Activated naive CD4-positive, alpha-beta T cell treated with anti-CD3 and anti-CD28 coated beads, Interleukin-2, amount 10 ng/mL, durations not matched to agents 7 days and 5 days (primary cell): ENCODE measurements at regions not wholly inside any gene's neighbourhood (a gene's known extent, or its start where the extent isn't known, plus 50 kb on each side); places are given as distances from the start of the nearest gene placed in this dataset.
"Not testable (repeated sequence)": the region's sequence is repeated elsewhere in the genome, so short reads cannot be mapped to it uniquely, and the experiment has no call there.

Experiments used
- CTCF ChIA-PET: fragments of 350-600 bp; sonication (Branson Sonifier 250); formaldehyde crosslinking; loops from one replicate; lab custom pipeline; 2021; ENCODE audit warnings: antibody characterized with exemption; lab: Charles Lee
- DNase-seq: peaks from one replicate; pipeline ENCODE4 v3.0.0-alpha.2; 2020
- H3K27ac Mint-ChIP-seq: one replicate; pipeline ENCODE4 v1.8.0; 2021; ENCODE audit warnings: mild to moderate bottlenecking, moderate library complexity, mixed read lengths
- H3K27me3 Mint-ChIP-seq: one replicate; pipeline ENCODE4 v1.8.0; 2021; ENCODE audit warnings: mild to moderate bottlenecking, mixed read lengths
- H3K36me3 Mint-ChIP-seq: one replicate; pipeline ENCODE4 v1.8.0; 2021; ENCODE audit warnings: mixed read lengths
- H3K4me1 Mint-ChIP-seq: one replicate; pipeline ENCODE4 v1.8.0; 2021; ENCODE audit warnings: mixed read lengths
- H3K4me3 Mint-ChIP-seq: one replicate; pipeline ENCODE4 v1.8.0; 2021; ENCODE audit warnings: mild to moderate bottlenecking, moderate library complexity, mixed read lengths
- H3K9me3 Mint-ChIP-seq: one replicate; pipeline ENCODE4 v1.8.0; 2021; ENCODE audit warnings: mixed read lengths

- peaks cover 15% of the 10 kb centered on the region for H3K27me3 Mint-ChIP-seq
- no peaks in the 10 kb centered on the region for H3K36me3 Mint-ChIP-seq
- H3K9me3 Mint-ChIP-seq: no peaks in the 10 kb centered on the region
- CTCF ChIA-PET: no interaction called here
- H3K4me1 Mint-ChIP-seq: peaks cover 9% of the 10 kb centered on the region
- no peak overlapping the region for H3K4me3 Mint-ChIP-seq
- no peak for DNase-seq
- no peak overlapping the region for H3K27ac Mint-ChIP-seq
Observed at GRCh38 chr1:4174291-4175200, 274.5 kb upstream of the C1orf174 start.

GRCh38 chr1:4175566-4176405, 275.7 kb upstream of the C1orf174 start:
- Mint-ChIP-seq H3K36me3 (no peaks in the 10 kb centered on the region), H3K4me1 (peaks cover 9% of the 10 kb centered on the region), H3K27ac (no peak overlapping the region), H3K27me3 (peaks cover 13% of the 10 kb centered on the region), H3K4me3 (no peak overlapping the region), H3K9me3 (no peaks in the 10 kb centered on the region)
- CTCF ChIA-PET: interaction anchor here (0.6 kb wide), 1 partner anchor 46 kb away, joined by 3 read pairs; no protein-coding TSS in a partner anchor
- no peak for DNase-seq

DNA sequence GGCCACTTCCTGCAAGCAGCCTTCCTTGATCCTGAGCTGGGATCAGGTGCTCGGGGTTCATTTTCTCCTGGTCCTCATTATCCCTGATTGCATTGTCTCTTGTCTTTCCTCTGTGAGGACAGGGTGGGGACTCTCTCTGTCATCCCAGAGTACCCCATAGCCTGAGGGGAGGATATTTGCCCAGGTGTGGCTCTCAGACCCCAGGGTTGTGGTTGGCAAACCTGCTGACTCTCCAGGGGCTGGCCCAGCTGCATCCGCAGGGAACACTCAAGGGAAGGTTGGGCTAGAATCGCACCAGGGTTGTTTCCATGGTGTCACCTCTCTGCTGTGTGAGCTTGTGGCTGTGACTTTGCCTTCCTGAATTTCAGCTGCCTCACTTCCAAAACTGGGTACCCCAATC, 276.8 kb upstream of the C1orf174 start:
- Mint-ChIP-seq H3K27ac (peak overlapping the region; percentile 76), H3K4me3 (no peak overlapping the region), H3K4me1 (peaks cover 9% of the 10 kb centered on the region), H3K36me3 (no peaks in the 10 kb centered on the region), H3K27me3 (peaks cover 11% of the 10 kb centered on the region), H3K9me3 (no peaks in the 10 kb centered on the region)
- DNase-seq: peak; percentile 28
- CTCF ChIA-PET: no interaction called here

- CTCF ChIA-PET: no interaction called here
- no peak overlapping the region for H3K4me3 Mint-ChIP-seq
- peak overlapping the region; percentile 76 for H3K27ac Mint-ChIP-seq
- DNase-seq: peak; percentile 26
- no peaks in the 10 kb centered on the region for H3K36me3 Mint-ChIP-seq
- peaks cover 5% of the 10 kb centered on the region for H3K27me3 Mint-ChIP-seq
- H3K4me1 Mint-ChIP-seq: peaks cover 9% of the 10 kb centered on the region
- H3K9me3 Mint-ChIP-seq: no peaks in the 10 kb centered on the region
Observed at GRCh38 chr1:4177425-4178150, 277.5 kb upstream of the C1orf174 start.

- Mint-ChIP-seq H3K4me1 (peaks cover 9% of the 10 kb centered on the region), H3K4me3 (no peak overlapping the region), H3K9me3 (no peaks in the 10 kb centered on the region), H3K27me3 (peaks cover 5% of the 10 kb centered on the region), H3K27ac (no peak overlapping the region), H3K36me3 (no peaks in the 10 kb centered on the region)
- CTCF ChIA-PET: no interaction called here
- no peak for DNase-seq
Observed at GRCh38 chr1:4178501-4179113, 278.5 kb upstream of the C1orf174 start.

- no peak for DNase-seq
- Mint-ChIP-seq H3K36me3 (no peaks in the 10 kb centered on the region), H3K9me3 (no peaks in the 10 kb centered on the region), H3K4me3 (no peak overlapping the region), H3K27ac (no peak overlapping the region), H3K27me3 (no peaks in the 10 kb centered on the region), H3K4me1 (peaks cover 9% of the 10 kb centered on the region)
- CTCF ChIA-PET: no interaction called here
Observed at GRCh38 chr1:4179914-4180735, 280.1 kb upstream of the C1orf174 start.

- H3K9me3 Mint-ChIP-seq, H3K36me3 Mint-ChIP-seq, H3K27ac Mint-ChIP-seq, H3K4me1 Mint-ChIP-seq, H3K4me3 Mint-ChIP-seq, DNase-seq, H3K27me3 Mint-ChIP-seq, CTCF ChIA-PET: not testable (repeated sequence)
Observed at GRCh38 chr1:4186486-4186885, 286.4 kb upstream of the C1orf174 start.

DNA sequence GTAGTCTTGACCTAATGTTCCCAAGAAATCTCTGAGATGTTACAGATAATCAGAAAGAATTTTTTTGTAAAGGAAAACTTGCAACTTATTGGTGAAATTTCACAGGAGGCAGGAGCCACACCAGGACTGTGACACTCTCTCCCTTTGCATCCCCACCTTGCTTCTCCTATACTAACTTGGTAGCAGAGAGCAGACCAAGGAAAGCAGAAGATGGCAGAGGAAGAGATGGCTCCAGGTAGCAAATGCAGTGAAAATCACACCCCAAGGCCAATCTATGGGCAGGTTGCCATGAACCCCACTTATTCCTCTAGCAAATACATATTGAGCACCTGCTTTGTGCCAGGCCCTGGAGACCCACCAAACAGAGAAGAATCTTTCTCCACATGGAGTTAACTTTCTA, 303.4 kb upstream of the C1orf174 start:
- peaks cover 14% of the 10 kb centered on the region for H3K9me3 Mint-ChIP-seq
- no peak overlapping the region for H3K27ac Mint-ChIP-seq
- CTCF ChIA-PET: no interaction called here

DNA sequence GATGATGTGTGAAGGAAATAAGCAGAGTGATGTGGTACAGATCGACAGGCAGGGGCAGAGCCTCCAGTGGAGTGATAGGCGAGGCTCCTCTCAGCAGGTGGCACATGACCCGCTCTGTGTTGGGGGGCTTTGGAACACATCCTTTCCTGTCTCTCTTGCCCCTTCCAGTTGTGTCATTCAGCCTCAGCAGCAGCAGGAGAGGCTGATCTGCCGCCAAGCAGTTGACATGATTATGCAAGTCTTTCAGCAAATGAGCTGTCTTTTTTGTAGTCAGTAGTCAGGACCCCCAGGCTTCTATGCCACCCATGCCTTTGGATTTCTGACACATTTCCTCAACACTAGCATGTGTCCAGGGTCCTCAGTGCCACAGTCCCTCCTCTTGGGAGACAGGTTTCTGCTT, 307.1 kb upstream of the C1orf174 start:
- CTCF ChIA-PET: no interaction called here
- no peak for DNase-seq
- Mint-ChIP-seq H3K36me3 (no peaks in the 10 kb centered on the region), H3K4me1 (no peaks in the 10 kb centered on the region), H3K27me3 (no peaks in the 10 kb centered on the region), H3K4me3 (no peak overlapping the region), H3K27ac (no peak overlapping the region), H3K9me3 (peaks cover 14% of the 10 kb centered on the region)

More for the DNA sequence above, 303.4 kb upstream of the C1orf174 start:
- Mint-ChIP-seq H3K4me3 (no peak overlapping the region), H3K36me3 (no peaks in the 10 kb centered on the region), H3K4me1 (no peaks in the 10 kb centered on the region), H3K27me3 (no peaks in the 10 kb centered on the region)
- DNase-seq: no peak

GRCh38 chr1:4207842-4208692, 308.0 kb upstream of the C1orf174 start:
- H3K4me3 Mint-ChIP-seq: no peak overlapping the region
- CTCF ChIA-PET: no interaction called here

DNA sequence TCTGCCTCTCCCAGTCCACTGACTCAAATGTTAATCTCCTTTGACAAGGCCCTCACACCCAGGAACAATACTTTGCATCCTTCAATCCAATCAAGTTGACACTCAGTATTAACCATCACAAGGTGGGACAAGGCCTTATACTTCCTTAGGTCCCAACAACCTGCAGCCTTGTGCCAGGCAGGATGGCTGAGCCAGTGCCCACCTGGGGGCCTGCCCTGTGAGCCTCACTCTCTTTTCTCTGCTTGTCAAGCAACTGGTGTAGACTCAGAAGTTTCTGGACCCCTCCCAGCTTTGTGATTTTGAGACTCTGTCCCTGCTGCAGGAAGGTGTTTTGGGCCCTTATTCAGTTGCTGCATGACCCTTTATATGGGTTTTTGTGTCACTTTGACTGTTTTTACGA, 310.0 kb upstream of the C1orf174 start:
- Mint-ChIP-seq H3K27me3 (no peaks in the 10 kb centered on the region), H3K4me1 (no peaks in the 10 kb centered on the region), H3K27ac (no peak overlapping the region), H3K36me3 (no peaks in the 10 kb centered on the region), H3K9me3 (peaks cover 10% of the 10 kb centered on the region), H3K4me3 (no peak overlapping the region)
- no peak for DNase-seq
- CTCF ChIA-PET: no interaction called here

More at GRCh38 chr1:4207842-4208692, 308.0 kb upstream of the C1orf174 start:
- Mint-ChIP-seq H3K27me3 (no peaks in the 10 kb centered on the region), H3K9me3 (peaks cover 14% of the 10 kb centered on the region), H3K27ac (no peak overlapping the region), H3K36me3 (no peaks in the 10 kb centered on the region), H3K4me1 (no peaks in the 10 kb centered on the region)
- DNase-seq: no peak

DNA sequence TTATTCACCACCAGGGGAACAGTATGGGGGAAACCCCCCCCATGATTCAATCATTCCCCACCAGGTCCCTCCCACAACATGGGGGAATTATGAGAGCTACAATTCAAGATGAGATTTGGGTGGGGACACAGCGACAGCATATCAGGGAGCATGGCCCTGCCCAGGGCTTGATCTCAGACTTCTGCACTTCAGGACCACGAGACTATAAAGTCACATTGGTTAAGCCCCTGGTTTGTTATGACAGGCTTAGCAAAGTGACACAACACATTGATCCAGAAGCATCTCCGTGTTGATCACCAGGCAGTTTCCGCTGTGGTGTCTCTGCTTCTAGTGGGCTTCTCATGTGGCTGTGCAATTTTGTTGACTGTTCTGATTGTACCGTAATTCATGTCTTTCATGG, 312.7 kb upstream of the C1orf174 start:
- no peaks in the 10 kb centered on the region for H3K36me3 Mint-ChIP-seq
- H3K27me3 Mint-ChIP-seq: no peaks in the 10 kb centered on the region

More for the DNA sequence above, 312.7 kb upstream of the C1orf174 start:
- CTCF ChIA-PET: no interaction called here
- no peak overlapping the region for H3K27ac Mint-ChIP-seq
- no peaks in the 10 kb centered on the region for H3K9me3 Mint-ChIP-seq
- H3K4me1 Mint-ChIP-seq: no peaks in the 10 kb centered on the region
- DNase-seq: no peak
- no peak overlapping the region for H3K4me3 Mint-ChIP-seq
